ENCODE measurements at regions not wholly inside any gene's neighbourhood (a gene's known extent, or its start where the extent isn't known, plus 50 kb on each side); places are given as distances from the start of the nearest gene placed in this dataset.
"Not testable (repeated sequence)": the region's sequence is repeated elsewhere in the genome, so short reads cannot be mapped to it uniquely, and the experiment has no call there.

DNA sequence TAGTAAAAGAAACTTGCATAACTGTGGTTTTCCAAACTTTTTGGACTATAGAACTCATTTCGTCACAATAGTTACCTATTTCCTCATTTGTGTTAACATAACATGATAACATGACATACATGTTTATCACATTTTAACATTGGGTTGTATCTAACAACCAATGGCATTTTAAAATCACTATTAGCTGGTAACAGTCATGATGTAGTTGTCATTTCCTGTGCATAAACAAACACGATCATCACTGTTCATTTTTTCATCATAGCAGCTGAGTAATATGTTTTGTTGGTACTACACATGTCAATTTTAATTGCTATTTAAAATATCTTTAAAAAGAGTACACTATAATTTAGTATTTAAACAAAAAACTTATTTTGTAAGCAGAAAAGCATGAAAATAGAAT lies 402.4 kb downstream of the SATB2 start:
- no peak overlapping the region for H3K4me3 ChIP-seq (ENCODE audit: low read length)
- DNase-seq (ENCODE audit: low read depth, low spot score), result no peak

DNA sequence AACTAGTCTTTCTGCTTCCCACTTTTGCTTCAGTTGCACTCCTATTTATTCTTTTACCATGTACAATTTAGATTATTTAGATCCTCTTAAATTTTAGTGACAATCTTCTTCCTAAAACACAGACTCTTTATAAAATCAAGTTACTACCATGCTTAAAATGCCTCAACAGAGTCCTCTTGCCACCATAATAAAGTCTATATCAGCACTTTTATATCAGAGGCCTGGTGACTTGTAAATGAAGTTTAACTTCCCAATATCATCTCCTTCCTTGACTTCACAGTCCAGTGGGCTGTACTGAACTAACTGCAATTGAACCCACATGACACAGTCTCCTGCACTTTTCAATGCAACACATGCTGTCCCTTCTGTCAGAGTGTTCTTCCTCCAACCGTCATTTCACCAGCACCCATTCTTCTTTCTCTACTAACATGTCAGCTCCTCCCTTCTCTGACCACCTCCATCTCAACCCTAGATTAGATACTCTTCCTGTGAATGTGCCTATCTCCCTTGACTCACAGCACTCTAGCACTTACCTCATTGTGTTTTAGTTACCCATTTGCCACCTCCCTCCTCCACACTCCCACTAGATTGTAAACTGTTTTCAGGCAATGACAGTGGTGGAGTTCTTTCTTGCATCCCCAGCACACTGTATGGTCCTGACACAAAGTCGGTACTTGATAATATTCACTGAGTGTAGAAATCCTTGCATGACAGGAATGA lies 414.9 kb downstream of the SATB2 start:
- no peak overlapping the region for H3K4me3 ChIP-seq (ENCODE audit: low read length)
- no peak for DNase-seq (ENCODE audit: low read depth, low spot score)

DNA sequence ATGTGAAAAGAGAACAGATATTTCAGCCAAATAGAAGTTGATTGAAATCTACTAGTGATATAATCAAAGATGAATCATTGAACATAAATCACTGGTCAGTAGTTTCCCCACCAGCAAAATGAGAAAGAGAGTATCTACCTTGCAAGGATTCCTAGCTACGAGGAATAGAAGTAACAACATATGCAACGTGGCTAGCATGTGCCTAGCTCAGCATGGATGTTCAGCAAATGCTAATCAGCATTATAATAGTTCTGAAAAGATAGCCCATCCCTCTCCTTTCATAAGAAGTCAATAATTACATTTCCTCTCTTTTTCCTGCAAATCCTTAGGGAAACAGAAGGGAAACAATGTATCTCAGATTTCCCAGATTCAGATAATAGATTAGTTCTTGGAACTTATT lies 417.2 kb downstream of the SATB2 start:
- DNase-seq (ENCODE audit: low read depth, low spot score), result no peak
- no peak overlapping the region for H3K4me3 ChIP-seq (ENCODE audit: low read length)

DNA sequence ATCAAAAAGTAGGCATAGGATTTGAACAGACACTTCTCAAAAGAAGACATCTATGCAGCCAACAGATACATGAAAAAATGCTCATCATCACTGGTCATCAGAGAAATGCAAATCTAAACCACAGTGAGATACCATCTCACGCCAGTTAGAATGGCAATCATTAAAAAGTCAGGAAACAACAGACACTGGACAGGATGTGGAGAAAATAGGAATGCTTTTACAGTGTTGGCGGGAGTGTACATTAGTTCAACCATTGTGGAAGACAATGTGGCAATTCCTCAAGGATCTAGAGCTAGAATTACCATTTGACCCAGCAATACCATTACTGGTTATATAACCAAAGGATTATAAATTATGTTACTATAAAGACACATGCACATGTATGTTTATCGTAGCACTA lies 424.0 kb downstream of the SATB2 start:
- DNase-seq (ENCODE audit: low read depth, low spot score), result not testable (repeated sequence)

DNA sequence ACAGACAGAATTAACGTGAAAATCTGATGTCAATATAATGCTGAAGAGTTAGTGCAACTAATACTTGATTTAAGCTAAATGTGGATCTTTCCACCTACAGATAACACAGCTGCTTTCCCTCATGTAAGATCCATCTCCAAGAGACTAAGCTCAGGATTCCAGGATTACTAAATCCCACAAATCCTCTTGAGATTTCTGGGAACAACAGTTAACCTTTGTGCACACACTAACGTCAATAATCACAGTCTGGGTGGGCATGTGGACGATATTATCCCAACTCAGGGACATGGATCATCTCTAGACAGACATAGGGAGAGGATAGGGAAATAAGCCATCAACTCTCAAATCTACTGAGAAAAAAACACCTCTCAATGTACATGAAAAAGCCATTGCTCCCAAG lies 432.6 kb downstream of the SATB2 start:
- no peak overlapping the region for H3K4me3 ChIP-seq (ENCODE audit: low read length)

More for the DNA sequence above, 424.0 kb downstream of the SATB2 start:
- H3K4me3 ChIP-seq (ENCODE audit: low read length), result not testable (repeated sequence)

DNA sequence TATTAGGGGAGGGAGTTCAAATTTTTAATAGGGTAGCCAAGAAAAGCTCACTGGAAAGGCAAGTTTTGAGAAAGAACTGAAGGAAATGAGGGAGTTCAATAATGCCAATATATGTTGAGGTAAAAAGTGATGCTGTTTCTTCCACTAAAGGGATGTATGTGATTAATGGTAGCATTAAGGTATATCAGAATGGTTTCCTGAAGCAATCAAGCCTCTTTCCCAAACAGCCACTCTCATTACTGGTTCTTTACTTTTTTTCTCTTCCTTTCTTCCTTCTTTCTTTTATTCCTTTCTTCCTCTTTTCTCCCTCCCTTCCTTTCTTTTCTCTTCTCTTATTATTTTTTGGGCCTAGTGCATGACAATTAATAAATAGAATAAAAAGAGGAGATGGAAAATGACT lies 433.5 kb downstream of the SATB2 start:
- no peak overlapping the region for H3K4me3 ChIP-seq (ENCODE audit: low read length)
- DNase-seq (ENCODE audit: low read depth, low spot score), result no peak

More for the DNA sequence above, 432.6 kb downstream of the SATB2 start:
- DNase-seq (ENCODE audit: low read depth, low spot score), result no peak

DNA sequence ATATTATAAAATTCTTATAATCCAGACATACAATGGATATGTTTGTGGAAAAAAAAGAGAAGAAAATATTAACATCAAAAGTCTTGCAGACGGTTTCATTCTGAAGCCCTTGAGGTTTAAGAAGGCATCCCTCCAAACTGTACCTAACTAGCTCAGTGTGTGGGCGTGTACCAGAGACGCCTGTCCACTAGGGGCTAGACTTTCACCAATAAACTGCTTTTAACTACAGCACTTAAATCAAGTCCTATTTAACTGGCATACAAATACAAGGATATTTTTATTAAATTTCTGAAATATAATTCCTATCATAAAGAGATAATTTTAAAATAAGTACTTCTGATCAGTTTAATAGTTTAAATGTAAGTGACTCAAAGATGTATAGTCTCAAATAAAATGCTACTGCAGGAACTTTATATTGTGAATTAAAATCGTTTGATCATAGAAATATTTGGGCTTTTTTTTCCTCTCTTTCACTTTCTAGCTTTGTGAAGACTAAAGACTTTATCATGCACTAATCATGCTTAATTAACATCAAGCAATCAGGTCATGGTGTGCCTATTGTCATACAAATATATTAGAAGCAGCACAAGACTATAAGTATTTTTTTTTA lies 437.7 kb downstream of the SATB2 start:
- no peak overlapping the region for H3K4me3 ChIP-seq (ENCODE audit: low read length)
- DNase-seq (ENCODE audit: low read depth, low spot score), result peak; percentile 8

DNA sequence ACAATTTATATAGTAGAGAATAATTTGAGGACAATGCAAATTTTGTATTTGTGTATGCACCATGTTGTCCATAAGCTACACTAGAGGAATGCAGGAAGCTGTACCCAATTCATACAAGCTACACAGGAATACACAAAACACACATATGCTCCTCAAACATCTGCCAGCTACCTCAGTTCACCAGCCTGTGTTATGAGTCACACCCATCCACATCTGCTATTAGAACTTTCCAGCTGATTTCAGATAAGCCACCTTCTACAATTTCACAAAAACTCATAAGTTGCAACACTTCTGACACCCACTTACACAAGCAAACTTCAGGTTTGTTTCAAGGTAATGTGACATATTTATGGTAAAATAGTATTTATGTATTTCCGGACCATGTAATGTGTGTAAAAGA lies 438.9 kb downstream of the SATB2 start:
- H3K4me3 ChIP-seq (ENCODE audit: low read length), result no peak overlapping the region
- no peak for DNase-seq (ENCODE audit: low read depth, low spot score)

DNA sequence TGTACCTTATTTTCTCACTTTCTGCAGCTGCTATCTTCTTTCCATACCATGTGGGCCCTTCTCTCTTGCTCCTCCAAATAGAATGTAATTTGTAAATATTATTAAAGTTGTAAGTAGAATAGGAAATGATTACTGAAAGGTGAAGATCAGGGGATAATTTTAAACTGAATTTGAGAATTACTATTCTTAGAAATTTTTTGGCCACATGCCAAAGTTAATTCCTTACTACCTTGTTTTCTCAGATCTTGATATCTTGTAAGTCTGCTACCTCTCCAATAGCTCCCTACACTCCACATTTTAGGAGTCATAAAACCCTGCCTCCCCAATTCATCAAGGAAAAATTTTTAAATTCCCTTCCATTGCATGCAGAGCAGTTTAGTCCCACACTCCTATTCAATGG lies 442.7 kb downstream of the SATB2 start:
- no peak overlapping the region for H3K4me3 ChIP-seq (ENCODE audit: low read length)
- no peak for DNase-seq (ENCODE audit: low read depth, low spot score)

DNA sequence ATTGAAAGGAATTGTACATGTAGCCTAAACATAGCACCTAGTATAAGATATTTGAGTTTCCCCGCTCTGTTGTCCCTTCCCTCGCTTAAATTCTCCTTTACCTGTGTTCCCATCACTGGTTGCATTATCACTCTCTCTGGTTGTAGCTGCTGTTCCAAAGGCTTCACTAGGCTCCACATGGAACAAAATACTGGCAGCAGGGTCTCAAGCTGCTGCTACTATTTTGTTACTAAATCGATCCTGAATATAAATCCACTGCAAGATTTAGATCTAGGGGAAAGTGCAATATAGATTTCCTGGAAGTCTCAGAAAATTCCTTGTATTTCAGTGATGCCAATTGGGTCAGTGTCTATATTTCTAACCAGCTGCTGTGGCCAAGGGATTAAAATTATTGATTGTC lies 443.5 kb downstream of the SATB2 start:
- DNase-seq (ENCODE audit: low read depth, low spot score), result no peak
- H3K4me3 ChIP-seq (ENCODE audit: low read length), result no peak overlapping the region

DNA sequence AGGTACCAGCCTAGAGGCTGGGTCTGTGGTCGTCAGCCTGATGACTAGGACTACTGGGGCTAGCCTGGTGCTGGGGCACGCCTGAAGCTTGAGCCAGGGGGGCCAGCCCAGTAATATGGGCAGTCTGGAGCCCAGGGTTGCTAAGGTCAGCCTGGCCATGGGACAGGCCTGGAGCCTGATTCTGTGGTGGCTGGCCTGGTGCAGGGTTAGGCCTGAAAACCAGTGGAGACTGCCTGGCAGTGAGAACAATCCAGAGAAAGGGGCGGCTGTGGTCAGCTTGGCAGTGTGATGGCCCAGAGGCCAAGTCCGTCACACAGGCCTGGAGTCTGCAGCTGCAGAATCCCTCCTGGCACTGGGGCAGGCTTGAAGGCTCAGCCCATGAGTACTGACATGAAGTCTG lies 445.8 kb downstream of the SATB2 start:
- DNase-seq (ENCODE audit: low read depth, low spot score), result no peak
- no peak overlapping the region for H3K4me3 ChIP-seq (ENCODE audit: low read length)

DNA sequence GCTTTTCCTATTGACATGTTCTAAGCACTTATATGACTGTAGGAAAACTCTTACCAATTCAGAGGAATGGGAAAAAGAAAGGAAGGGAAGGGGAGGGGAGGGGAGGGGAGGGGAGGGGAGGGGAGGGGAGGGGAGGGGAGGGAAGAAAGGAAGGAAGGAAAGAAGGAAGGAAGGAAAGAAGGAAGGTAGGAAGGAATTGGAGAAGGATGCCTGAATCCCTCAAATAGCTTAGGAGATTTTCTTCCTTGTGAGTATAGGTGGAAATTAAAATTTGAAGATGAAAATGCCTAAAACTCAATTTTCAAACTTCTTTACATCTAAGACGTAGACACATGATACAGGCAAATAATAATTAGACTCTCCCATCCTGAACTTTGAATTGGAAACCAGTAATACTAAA lies 463.1 kb downstream of the SATB2 start:
- DNase-seq (ENCODE audit: low read depth, low spot score), result no peak
- no peak overlapping the region for H3K4me3 ChIP-seq (ENCODE audit: low read length)

DNA sequence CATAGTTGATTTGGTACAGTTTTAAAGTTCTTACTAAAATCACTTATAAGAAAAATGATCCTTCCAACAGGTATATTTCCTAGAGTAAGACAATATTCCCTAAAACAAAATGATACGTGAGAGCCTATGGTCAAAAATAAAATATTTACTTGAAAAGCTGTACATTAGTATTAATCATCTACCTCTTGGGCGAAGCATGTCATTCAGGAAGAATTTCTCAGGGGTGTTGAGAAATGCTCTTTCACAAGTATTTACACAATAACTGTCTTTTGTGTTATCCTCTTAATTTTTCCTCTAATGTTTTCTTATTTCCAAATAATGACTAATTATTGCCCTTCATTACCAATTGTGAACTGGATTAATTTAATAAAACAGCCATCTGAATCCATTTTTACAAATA lies 466.3 kb downstream of the SATB2 start:
- H3K4me3 ChIP-seq (ENCODE audit: low read length), result no peak overlapping the region
- DNase-seq (ENCODE audit: low read depth, low spot score), result no peak

DNA sequence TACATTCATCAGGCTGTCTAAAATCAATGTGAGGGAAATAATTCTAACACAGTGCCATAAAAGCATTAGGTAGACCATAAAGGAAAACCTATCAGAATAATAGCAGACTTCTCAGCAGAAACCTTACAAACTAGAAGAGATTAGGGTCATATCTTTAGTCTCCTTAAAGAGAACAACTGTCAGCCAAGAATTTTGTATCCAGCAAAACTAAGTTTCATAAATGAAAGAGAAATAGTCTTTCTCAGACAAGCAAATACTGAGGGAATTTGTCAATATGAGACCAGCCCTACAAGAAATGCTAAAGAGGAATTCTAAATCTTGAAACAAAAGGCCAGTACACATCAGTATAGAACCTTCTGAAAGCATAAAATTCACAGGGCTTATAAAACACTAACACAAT lies 482.0 kb downstream of the SATB2 start:
- no peak for DNase-seq (ENCODE audit: low read depth, low spot score)
- no peak overlapping the region for H3K4me3 ChIP-seq (ENCODE audit: low read length)

DNA sequence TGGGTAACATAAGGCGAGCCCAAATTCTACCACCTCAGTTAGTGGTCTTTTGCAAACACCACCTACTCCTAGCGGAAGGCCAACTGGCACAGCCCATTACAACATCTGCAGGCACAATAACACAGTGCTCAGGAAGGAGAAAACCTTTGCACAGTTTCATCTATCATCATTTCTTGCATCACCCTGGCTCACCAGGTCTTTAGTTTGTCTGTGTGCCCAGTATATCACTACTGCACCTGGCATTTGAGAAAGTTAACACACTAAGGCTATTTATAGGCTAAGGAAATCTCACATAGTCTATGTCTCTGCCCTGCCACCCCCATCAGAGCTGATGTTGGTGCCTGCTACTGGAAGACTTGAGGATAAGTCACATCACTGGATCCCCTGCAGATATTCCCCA lies 484.0 kb downstream of the SATB2 start:
- no peak for DNase-seq (ENCODE audit: low read depth, low spot score)
- no peak overlapping the region for H3K4me3 ChIP-seq (ENCODE audit: low read length)

DNA sequence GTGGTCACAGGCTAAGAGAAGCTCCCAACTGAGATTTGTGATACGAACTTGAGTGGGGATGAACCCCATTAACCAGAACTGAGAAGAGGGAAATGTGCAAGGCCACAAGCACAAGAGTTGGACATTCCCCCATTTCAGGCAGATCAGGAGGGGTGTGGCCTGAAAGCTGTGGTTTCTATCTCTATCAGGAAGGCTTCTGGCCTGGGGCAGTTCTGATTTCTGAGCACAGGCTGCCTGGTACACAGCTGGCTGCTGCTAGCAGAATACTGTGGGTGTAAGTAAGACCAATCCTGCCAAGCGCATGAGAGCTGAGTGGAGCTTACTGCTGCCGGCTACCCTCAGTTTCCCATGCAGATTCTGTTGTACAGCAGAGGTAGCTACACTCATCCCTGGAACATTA lies 484.6 kb downstream of the SATB2 start:
- no peak for DNase-seq (ENCODE audit: low read depth, low spot score)
- H3K4me3 ChIP-seq (ENCODE audit: low read length), result no peak overlapping the region

DNA sequence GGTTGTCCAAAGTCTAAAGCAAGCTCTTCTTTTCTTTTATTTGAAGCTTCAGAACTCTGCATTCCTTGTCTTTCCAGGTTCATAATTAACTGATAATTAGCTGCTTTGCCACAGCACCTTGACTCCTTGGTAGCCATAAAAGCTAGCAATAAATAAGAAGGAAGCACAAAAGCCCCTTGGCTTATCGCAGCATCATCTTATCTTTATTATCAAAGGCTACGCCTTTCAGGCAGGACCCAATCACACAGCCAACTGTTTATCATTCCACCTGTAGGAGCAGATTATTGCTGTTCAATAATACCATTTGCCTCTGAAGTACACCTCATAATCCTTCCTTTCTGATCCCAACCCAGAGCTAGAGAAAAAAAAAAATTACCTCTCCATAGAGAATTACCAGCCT lies 489.2 kb downstream of the SATB2 start:
- DNase-seq (ENCODE audit: low read depth, low spot score), result no peak
- H3K4me3 ChIP-seq (ENCODE audit: low read length), result no peak overlapping the region

DNA sequence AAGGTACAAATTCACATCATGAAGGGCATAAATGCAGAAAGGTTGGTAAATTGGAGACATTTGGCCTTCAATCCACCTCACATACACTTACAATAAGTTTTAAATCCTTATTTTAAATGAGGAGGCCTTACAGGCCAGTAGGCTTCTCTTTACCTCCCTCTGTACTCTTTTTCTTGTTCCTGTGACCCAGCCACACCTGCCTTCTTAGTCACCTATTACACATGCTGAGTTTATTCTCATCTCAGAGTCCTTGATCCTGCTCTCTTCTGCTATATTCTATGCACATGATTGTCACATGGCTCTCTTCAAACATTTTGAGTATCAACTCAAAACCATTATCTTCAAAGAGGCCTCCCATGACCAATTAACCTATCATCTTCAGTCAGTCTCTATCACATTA lies 491.5 kb downstream of the SATB2 start:
- DNase-seq (ENCODE audit: low read depth, low spot score), result no peak
- H3K4me3 ChIP-seq (ENCODE audit: low read length), result no peak overlapping the region

DNA sequence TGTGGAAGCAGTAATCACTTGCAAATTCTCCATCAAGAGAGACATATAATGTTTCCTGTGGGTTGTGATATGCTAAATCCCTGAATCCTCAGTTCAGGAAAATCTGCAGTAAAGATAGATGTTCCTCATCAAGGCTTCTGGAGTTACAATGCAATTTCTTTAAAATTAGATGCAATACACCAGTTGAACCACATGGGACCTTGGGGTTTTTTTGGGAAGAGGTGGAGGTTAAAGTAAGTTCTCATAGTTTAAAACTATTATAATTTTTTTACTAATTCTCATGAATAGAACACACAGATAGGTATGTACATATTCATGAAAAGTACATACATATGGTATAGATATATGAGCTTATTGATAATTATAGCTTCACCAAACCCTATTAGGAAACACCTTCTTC lies 496.2 kb downstream of the SATB2 start:
- H3K4me3 ChIP-seq (ENCODE audit: low read length), result no peak overlapping the region
- no peak for DNase-seq (ENCODE audit: low read depth, low spot score)

DNA sequence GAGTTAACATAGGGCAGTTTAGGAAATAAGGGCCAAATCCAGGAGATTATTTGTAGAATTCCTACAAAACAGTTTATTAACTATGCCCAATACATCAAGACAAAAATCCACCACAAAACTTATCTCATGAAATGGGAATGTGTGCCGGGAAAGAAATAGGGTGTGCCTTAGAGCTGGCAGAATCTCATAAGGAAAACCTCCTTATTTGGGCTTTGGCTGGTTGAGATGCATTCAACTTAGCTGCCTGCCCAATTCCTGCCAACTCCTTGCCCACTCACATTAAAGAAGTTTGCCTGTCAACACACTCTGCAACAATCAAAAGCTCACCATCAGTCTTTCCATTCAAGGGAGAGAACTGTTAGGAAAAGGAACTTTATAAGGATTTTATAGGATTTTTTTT lies 500.6 kb downstream of the SATB2 start:
- H3K4me3 ChIP-seq (ENCODE audit: low read length), result no peak overlapping the region

DNA sequence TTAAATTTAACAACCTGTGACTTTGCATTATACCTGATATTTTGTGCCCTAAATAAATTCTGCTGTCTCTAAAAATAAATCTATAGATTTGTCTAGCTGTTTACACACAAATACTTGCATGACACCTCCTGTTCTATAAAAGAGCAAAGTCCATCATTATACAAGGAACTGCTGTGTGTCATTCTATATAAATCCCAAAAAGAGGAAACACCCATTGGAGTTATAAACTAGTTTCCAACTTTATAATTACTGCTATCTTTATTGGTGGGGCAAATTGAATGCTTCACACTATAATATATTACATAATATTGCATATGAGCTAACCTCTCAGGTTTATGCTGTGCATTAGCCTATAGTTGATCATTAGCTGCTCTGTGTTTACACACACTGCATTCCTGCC lies 504.4 kb downstream of the SATB2 start:
- H3K4me3 ChIP-seq (ENCODE audit: low read length), result no peak overlapping the region
- DNase-seq (ENCODE audit: low read depth, low spot score), result no peak

More for the DNA sequence above, 500.6 kb downstream of the SATB2 start:
- no peak for DNase-seq (ENCODE audit: low read depth, low spot score)
